ENCODE measurements at regions not wholly inside any gene's neighbourhood (a gene's known extent, or its start where the extent isn't known, plus 50 kb on each side); places are given as distances from the start of the nearest gene placed in this dataset.

GRCh38 chr12:125674554-125675338 is 609.5 kb downstream of the AACS start:
- in situ Hi-C loops (cut with MboI) (no loop called here), intact Hi-C loops (cut with micrococcal nuclease; ENCODE audit: unreplicated experiment) (no loop called here)
- WGBS (ENCODE audit: insufficient coverage, insufficient replicate concordance, low lambda C conversion rate, missing lambda C conversion rate), result 38% methylated on average over 11 of the region's 11 CpGs
- CTCF ChIA-PET, result interaction anchor here (0.9 to 1.1 kb wide), 2 partner anchors 8 to 9 kb away, joined by 3 to 5 read pairs; no protein-coding TSS in a partner anchor
- ATAC-seq (no peak), FAIRE-seq (no peak), DNase-seq (ENCODE audit: low read depth, low spot score) (no peak)
- POLR2A ChIA-PET, result no interaction called here
- no TSS peak for BruUV-seq (replicated peaks)
- no peak overlapping the region for H3K4me2 ChIP-seq (ENCODE audit: control insufficient read depth, insufficient read depth)
- H3K27me3 ChIP-seq (replicated peaks in 1 of 2; ENCODE audit: control insufficient read depth in 2 of 2, insufficient read depth in 2 of 2, low read length in 1 of 2), result no peaks in the 10 kb centered on the region
- no peaks in the 10 kb centered on the region for H3K9me3 ChIP-seq (replicated peaks; ENCODE audit: control insufficient read depth, insufficient read depth, low read length)
- RAD21 ChIA-PET (ENCODE audit: unreplicated experiment), result no interaction called here
- no peaks in the 10 kb centered on the region for H4K20me1 ChIP-seq (ENCODE audit: control insufficient read depth, insufficient read depth)
- no peaks in the 10 kb centered on the region for H3K36me3 ChIP-seq (ENCODE audit: control insufficient read depth in 2 of 2, insufficient read depth in 2 of 2, low read length in 1 of 2)
- H3K79me2 ChIP-seq (ENCODE audit: control insufficient read depth, insufficient read depth, low read length), result no peaks in the 10 kb centered on the region
- H3K9ac ChIP-seq (ENCODE audit: control insufficient read depth, insufficient read depth, low read length), result no peak overlapping the region
- H2AFZ ChIP-seq (ENCODE audit: control insufficient read depth, low read depth, low read length), result no peak overlapping the region
- no peak overlapping the region for H3K4me3 ChIP-seq
- SMC1A ChIA-PET (ENCODE audit: uncharacterized antibody, unreplicated experiment), result interaction anchor here (0.6 to 1.2 kb wide), 3 partner anchors 8 to 525 kb away, joined by 3 read pairs; no protein-coding TSS in a partner anchor
- no peak overlapping the region for H3K27ac ChIP-seq (ENCODE audit: control insufficient read depth, insufficient read depth)
- H3K4me1 ChIP-seq (ENCODE audit: control insufficient read depth, insufficient read depth, low read length), result no peaks in the 10 kb centered on the region
- no peak for TF ChIP-seq CHD1 (IDR thresholded peaks at IDR 0.05; ENCODE audit: low read depth, low read length)
- TF ChIP-seq IRF3 (IDR thresholded peaks at IDR 0.05), result no peak
- TF ChIP-seq SMAD1 (IDR thresholded peaks at IDR 0.05; ENCODE audit: low read depth, partially characterized antibody), result no peak
- TF ChIP-seq RCOR1 (conservative IDR thresholded peaks at IDR 0.05; ENCODE audit: low read depth, low read length), result no peak
- no peak for TF ChIP-seq TCF12 (IDR thresholded peaks at IDR 0.05; ENCODE audit: low read depth, low read length)
- no peak for TF ChIP-seq ZBTB4 (CRISPR knock-in tag; IDR thresholded peaks at IDR 0.05)
- no peak for TF ChIP-seq PRDM15 (CRISPR knock-in tag; IDR thresholded peaks at IDR 0.05)
- TF ChIP-seq, protein P1, sequence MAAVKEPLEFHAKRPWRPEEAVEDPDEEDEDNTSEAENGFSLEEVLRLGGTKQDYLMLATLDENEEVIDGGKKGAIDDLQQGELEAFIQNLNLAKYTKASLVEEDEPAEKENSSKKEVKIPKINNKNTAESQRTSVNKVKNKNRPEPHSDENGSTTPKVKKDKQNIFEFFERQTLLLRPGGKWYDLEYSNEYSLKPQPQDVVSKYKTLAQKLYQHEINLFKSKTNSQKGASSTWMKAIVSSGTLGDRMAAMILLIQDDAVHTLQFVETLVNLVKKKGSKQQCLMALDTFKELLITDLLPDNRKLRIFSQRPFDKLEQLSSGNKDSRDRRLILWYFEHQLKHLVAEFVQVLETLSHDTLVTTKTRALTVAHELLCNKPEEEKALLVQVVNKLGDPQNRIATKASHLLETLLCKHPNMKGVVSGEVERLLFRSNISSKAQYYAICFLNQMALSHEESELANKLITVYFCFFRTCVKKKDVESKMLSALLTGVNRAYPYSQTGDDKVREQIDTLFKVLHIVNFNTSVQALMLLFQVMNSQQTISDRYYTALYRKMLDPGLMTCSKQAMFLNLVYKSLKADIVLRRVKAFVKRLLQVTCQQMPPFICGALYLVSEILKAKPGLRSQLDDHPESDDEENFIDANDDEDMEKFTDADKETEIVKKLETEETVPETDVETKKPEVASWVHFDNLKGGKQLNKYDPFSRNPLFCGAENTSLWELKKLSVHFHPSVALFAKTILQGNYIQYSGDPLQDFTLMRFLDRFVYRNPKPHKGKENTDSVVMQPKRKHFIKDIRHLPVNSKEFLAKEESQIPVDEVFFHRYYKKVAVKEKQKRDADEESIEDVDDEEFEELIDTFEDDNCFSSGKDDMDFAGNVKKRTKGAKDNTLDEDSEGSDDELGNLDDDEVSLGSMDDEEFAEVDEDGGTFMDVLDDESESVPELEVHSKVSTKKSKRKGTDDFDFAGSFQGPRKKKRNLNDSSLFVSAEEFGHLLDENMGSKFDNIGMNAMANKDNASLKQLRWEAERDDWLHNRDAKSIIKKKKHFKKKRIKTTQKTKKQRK (IDR thresholded peaks at IDR 0.05; ENCODE audit: low read depth, low read length), result no peak
- TF ChIP-seq PAX8 (IDR thresholded peaks at IDR 0.05), result no peak
- no peak for TF ChIP-seq RB1 (IDR thresholded peaks at IDR 0.05; ENCODE audit: borderline replicate concordance)
- TF ChIP-seq TCF3 (IDR thresholded peaks at IDR 0.05; ENCODE audit: borderline replicate concordance, insufficient read depth, low read depth, low read length), result no peak
- no peak for TF ChIP-seq STAT1 (conservative IDR thresholded peaks at IDR 0.05)
